Embryonic facial prominence (tissue), 1 donor: ENCODE measurements at regions not wholly inside any gene's neighbourhood (a gene's known extent, or its start where the extent isn't known, plus 50 kb on each side); places are given as distances from the start of the nearest gene placed in this dataset.
"Not testable (repeated sequence)": the region's sequence is repeated elsewhere in the genome, so short reads cannot be mapped to it uniquely, and the experiment has no call there.

ENCODE experiments used
- DNase-seq: peaks from one replicate; pipeline ENCODE4 v3.0.0-alpha.2; 2016; ENCODE audit errors: extremely low spot score

- no peak for DNase-seq
These were observed 154.0 kb downstream of the MATN1 start for GRCh38 chr1:30569384-30569783.

GRCh38 chr1:30562559-30562958 lies 160.8 kb downstream of the MATN1 start:
- no peak for DNase-seq

- DNase-seq = no peak
These were observed 171.8 kb downstream of the MATN1 start for GRCh38 chr1:30551603-30552002.

GRCh38 chr1:30550365-30551220 lies 172.8 kb downstream of the MATN1 start:
- DNase-seq = no peak

- not testable (repeated sequence) for DNase-seq
These were observed 173.5 kb downstream of the MATN1 start for GRCh38 chr1:30549872-30550271.

GRCh38 chr1:30548294-30548693 lies 175.1 kb downstream of the MATN1 start:
- no peak for DNase-seq

- DNase-seq = not testable (repeated sequence)
These were observed 176.1 kb downstream of the MATN1 start for GRCh38 chr1:30547326-30547725.

- DNase-seq = no peak
These were observed 178.0 kb downstream of the MATN1 start for GRCh38 chr1:30545365-30545764.

GRCh38 chr1:30541721-30542485 lies 181.5 kb downstream of the MATN1 start:
- DNase-seq = no peak

GRCh38 chr1:30540611-30541192 lies 182.7 kb downstream of the MATN1 start:
- DNase-seq = no peak

GRCh38 chr1:30539884-30540283 lies 183.5 kb downstream of the MATN1 start:
- no peak for DNase-seq

- DNase-seq = no peak
These were observed 184.2 kb downstream of the MATN1 start for GRCh38 chr1:30538993-30539867.

GRCh38 chr1:30538226-30538992 lies 185.0 kb downstream of the MATN1 start:
- DNase-seq = no peak

- no peak for DNase-seq
These were observed 186.1 kb downstream of the MATN1 start for GRCh38 chr1:30537279-30537678.

- DNase-seq = no peak
These were observed 186.9 kb downstream of the MATN1 start for GRCh38 chr1:30536530-30536929.

- no peak for DNase-seq
These were observed 187.6 kb downstream of the MATN1 start for GRCh38 chr1:30535595-30536325.

GRCh38 chr1:30534551-30534940 lies 188.8 kb downstream of the MATN1 start:
- no peak for DNase-seq

GRCh38 chr1:30533796-30534550 lies 189.4 kb downstream of the MATN1 start:
- no peak for DNase-seq

GRCh38 chr1:30533141-30533540 lies 190.2 kb downstream of the MATN1 start:
- no peak for DNase-seq
